ENCODE measurements at regions not wholly inside any gene's neighbourhood (a gene's known extent, or its start where the extent isn't known, plus 50 kb on each side); places are given as distances from the start of the nearest gene placed in this dataset.

DNA sequence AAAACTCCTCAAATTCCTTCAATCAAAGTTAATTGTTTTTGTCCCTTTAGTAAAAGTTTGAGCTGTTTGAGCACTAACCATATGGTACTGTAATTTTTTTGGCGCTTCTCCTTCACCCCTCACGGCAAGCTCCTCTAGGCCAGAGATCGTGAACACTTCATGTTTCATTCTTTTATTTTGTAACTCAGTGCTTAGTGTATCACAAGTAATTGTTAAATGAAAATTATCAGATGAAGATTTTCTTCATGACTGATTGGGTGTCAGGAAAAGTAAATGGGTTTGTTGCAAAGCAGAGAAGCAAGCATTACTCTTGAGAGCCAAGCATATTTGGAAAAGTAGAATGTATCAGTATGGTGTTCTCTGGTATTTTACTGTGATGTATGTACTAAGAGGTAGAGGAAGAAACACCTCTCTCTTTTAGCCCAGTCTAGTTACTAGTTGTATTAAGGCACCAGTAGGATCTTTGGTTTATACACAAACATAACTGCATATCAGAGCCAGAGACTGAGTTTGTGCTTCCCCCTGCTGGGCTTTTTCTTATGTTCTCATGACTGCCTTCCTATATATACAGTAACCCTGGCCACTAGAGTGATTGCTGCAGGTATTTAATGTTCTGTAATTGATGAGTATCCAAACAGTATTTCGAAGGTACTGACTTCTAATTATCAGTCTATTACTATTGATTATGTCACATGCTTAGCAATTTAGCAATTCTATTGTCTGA lies 202.3 kb upstream of the KLHL1 start:
- no peaks in the 10 kb centered on the region for H3K9me3 ChIP-seq (ENCODE audit: control insufficient read depth, low read length)

GRCh38 chr13:70297189-70297616 lies 189.0 kb upstream of the KLHL1 start:
- H3K9ac ChIP-seq: no peak overlapping the region
- no peak overlapping the region for H3K4me2 ChIP-seq (ENCODE audit: low read length)
- H3K27ac ChIP-seq: no peak overlapping the region
- no peaks in the 10 kb centered on the region for H3K4me1 ChIP-seq
- no peak overlapping the region for H2AFZ ChIP-seq
- no peaks in the 10 kb centered on the region for H3K79me2 ChIP-seq
- no peak for TF ChIP-seq CTCF (IDR thresholded peaks at IDR 0.05)
- H3K9me3 ChIP-seq (ENCODE audit: control insufficient read depth, low read length): no peaks in the 10 kb centered on the region
- H3K27me3 ChIP-seq (ENCODE audit: control insufficient read depth, insufficient read depth, low read length): no peaks in the 10 kb centered on the region
- H3K36me3 ChIP-seq (ENCODE audit: control insufficient read depth, insufficient read depth, low read length): no peaks in the 10 kb centered on the region
- H3K4me3 ChIP-seq (ENCODE audit: low read depth, low read length): no peak overlapping the region

More for the DNA sequence above, 202.3 kb upstream of the KLHL1 start:
- Histone ChIP-seq H3K4me1 (no peaks in the 10 kb centered on the region), H3K27me3 (ENCODE audit: control insufficient read depth, insufficient read depth, low read length) (no peaks in the 10 kb centered on the region), H2AFZ (no peak overlapping the region), H3K4me3 (ENCODE audit: low read depth, low read length) (no peak overlapping the region), H3K36me3 (ENCODE audit: control insufficient read depth, insufficient read depth, low read length) (no peaks in the 10 kb centered on the region), H3K9ac (no peak overlapping the region), H3K27ac (no peak overlapping the region), H3K79me2 (no peaks in the 10 kb centered on the region), H3K4me2 (ENCODE audit: low read length) (no peak overlapping the region)
- TF ChIP-seq CTCF (IDR thresholded peaks at IDR 0.05): no peak

- no peak overlapping the region for H3K4me3 ChIP-seq (ENCODE audit: low read depth, low read length)
- no peaks in the 10 kb centered on the region for H3K27me3 ChIP-seq (ENCODE audit: control insufficient read depth, insufficient read depth, low read length)
- H2AFZ ChIP-seq: no peak overlapping the region
- H3K4me1 ChIP-seq: no peaks in the 10 kb centered on the region
- H3K9ac ChIP-seq: no peak overlapping the region
- no peaks in the 10 kb centered on the region for H3K79me2 ChIP-seq
- H3K36me3 ChIP-seq (ENCODE audit: control insufficient read depth, insufficient read depth, low read length): no peaks in the 10 kb centered on the region
- H3K9me3 ChIP-seq (ENCODE audit: control insufficient read depth, low read length): no peaks in the 10 kb centered on the region
- TF ChIP-seq CTCF (IDR thresholded peaks at IDR 0.05): no peak
- H3K4me2 ChIP-seq (ENCODE audit: low read length): no peak overlapping the region
- H3K27ac ChIP-seq: no peak overlapping the region
Measured at GRCh38 chr13:70284371-70284770, 176.1 kb upstream of the KLHL1 start.

- no peaks in the 10 kb centered on the region for H3K27me3 ChIP-seq (ENCODE audit: control insufficient read depth, insufficient read depth, low read length)
- H2AFZ ChIP-seq: no peak overlapping the region
- no peaks in the 10 kb centered on the region for H3K9me3 ChIP-seq (ENCODE audit: control insufficient read depth, low read length)
- H3K4me2 ChIP-seq (ENCODE audit: low read length): no peak overlapping the region
- no peak overlapping the region for H3K9ac ChIP-seq
- H3K36me3 ChIP-seq (ENCODE audit: control insufficient read depth, insufficient read depth, low read length): no peaks in the 10 kb centered on the region
- no peak overlapping the region for H3K27ac ChIP-seq
- H3K79me2 ChIP-seq: no peaks in the 10 kb centered on the region
- no peak for TF ChIP-seq CTCF (IDR thresholded peaks at IDR 0.05)
- no peak overlapping the region for H3K4me3 ChIP-seq (ENCODE audit: low read depth, low read length)
- no peaks in the 10 kb centered on the region for H3K4me1 ChIP-seq
Measured at GRCh38 chr13:70275841-70276240, 167.6 kb upstream of the KLHL1 start.

DNA sequence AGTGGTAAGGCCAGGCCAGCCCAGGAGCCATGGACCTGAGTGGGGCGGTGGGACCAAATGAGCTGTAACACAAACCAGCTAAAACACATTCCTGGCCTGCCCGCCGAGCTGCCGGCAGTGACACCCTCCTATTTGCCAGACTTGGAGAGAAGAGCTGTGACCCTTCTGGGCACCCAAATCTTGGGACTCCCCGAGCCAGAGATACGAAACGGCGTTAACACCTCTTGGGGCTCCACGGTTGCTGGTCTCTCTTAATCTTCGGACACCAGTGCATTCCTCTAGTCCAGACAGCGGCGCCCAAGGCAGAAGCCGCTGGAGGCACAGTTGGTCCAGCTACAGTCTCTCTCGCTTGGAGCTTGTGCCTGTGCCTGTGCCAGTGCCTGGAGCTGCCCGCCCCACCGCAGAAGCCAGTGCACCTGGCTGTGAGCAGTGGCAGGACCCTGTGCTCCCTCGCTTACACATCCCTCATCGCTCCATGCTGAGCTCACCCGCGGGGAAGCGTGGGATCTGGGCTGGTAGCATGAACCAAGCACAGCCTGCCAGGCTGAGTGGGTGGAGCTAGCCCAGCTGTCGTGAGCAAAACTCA lies 147.2 kb upstream of the KLHL1 start:
- Histone ChIP-seq H3K9ac (no peak overlapping the region), H3K27ac (no peak overlapping the region), H3K4me1 (no peaks in the 10 kb centered on the region), H3K27me3 (ENCODE audit: control insufficient read depth, insufficient read depth, low read length) (no peaks in the 10 kb centered on the region), H3K4me3 (ENCODE audit: low read depth, low read length) (no peak overlapping the region), H3K36me3 (ENCODE audit: control insufficient read depth, insufficient read depth, low read length) (no peaks in the 10 kb centered on the region), H2AFZ (no peak overlapping the region), H3K4me2 (ENCODE audit: low read length) (no peak overlapping the region), H3K79me2 (no peaks in the 10 kb centered on the region), H3K9me3 (ENCODE audit: control insufficient read depth, low read length) (no peaks in the 10 kb centered on the region)
- no peak for TF ChIP-seq CTCF (IDR thresholded peaks at IDR 0.05)

All from parathyroid adenoma (tissue), 2 donors.